Hematopoietic multipotent progenitor cell (in vitro differentiated cells): ENCODE measurements at regions not wholly inside any gene's neighbourhood (a gene's known extent, or its start where the extent isn't known, plus 50 kb on each side); places are given as distances from the start of the nearest gene placed in this dataset.
"Not testable (repeated sequence)": the region's sequence is repeated elsewhere in the genome, so short reads cannot be mapped to it uniquely, and the experiment has no call there.

Source experiments
- DNase-seq, 3 donors: peaks; one replicate each; pipeline ENCODE4 v3.0.0-alpha.2; 2011 to 2015; ENCODE audit warnings: low read depth in 2 of 3, low spot score in 2 of 3

DNA sequence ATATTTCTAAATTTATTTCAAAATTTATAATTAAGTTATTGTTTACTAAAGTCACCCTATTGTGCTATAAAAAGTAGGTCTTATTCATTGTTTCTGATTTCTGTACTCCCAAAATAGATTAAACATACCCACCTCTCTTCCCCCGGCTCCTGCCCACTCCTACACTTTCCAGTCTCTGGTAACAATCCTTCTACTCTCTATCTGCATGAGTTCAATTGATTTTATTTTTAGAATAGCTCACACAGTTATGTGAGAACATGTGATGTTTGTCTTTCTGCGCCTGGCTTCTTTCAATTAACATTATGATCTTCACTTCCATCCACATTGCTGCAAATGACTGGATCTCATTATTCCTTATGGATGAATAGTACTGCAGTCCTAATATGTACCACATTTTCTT lies 269.3 kb downstream of the ACTRT1 start:
- no peak for DNase-seq

DNA sequence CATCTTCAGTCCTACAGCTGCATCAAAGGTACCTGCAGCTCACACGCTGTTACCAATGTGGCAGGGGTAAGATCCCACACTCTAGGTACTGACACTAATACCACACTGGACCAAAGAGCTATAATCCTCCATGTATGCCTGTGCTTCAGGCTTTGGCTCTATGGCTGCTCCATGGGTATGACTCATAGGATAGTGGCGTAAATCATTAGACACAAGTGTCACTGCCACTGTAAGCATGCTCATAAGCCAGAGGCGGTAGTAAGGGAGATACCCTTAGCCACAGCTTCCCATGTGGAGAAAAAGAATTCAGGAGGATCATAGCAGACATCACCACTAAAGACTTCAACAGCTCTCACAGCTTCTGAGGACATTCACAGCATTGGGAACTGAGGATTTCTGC lies 287.5 kb downstream of the ACTRT1 start:
- no peak for DNase-seq

DNA sequence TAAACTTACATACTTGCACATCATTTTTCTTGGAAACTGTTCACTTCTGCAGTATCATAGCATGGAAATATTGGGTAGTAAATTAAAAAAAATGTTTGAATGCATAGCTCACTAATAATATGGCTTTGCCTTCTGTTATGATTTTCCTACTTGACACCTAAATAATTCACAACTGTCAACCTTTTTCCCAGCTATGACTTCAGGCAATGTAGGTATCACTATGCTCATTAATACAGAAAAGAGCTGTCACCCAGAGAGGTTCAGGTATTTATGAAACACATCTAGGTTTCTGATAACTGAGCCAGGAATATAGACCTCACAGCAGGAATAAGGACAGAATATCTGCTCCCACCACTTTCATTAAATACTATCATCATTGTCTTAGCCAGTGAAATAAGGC lies 289.5 kb downstream of the ACTRT1 start:
- no peak for DNase-seq

DNA sequence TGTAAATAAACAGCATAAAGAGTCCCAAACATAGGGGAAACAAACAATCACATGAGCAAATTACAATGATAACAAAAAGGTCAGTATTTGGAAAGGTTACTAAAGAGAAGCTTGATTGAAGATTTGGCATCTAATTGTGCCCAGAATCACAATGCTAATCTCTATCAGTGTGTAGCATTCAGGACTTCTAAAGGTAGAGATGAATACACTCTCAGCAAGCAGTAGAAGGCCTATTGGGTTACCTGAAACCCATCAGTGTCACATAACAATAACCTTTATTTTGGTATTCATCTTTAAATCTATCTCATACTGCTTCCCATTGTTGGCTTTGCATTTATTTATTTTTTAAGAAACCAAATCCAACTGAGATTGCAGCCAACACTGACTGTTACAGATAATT lies 319.5 kb downstream of the ACTRT1 start:
- DNase-seq, result no peak

- DNase-seq, result no peak
Measured at GRCh38 chrX:127726227-127726626, 326.0 kb downstream of the ACTRT1 start.

DNA sequence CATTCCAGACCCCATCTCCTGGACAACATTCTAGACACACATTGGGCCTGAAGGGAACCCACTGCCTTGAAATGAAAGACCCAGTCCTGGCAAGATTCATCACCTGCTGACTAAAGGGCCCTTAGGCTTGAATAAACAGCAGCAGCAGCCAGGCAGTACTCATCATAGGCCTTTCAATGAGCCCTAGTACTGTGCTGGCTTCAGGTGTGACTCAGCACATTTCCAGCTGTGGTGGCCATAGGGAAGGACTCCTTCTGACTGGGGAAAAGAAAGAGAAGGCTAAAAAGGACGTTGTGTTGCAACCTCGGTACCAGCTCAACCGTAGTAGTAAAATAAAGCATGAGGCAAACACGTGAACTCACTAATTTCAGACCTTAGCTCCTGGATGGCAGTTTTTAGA lies 344.0 kb downstream of the ACTRT1 start:
- DNase-seq, result peak in 1 of 3 donors; percentile 0

GRCh38 chrX:127702527-127702926 lies 349.7 kb downstream of the ACTRT1 start:
- DNase-seq, result no peak

DNA sequence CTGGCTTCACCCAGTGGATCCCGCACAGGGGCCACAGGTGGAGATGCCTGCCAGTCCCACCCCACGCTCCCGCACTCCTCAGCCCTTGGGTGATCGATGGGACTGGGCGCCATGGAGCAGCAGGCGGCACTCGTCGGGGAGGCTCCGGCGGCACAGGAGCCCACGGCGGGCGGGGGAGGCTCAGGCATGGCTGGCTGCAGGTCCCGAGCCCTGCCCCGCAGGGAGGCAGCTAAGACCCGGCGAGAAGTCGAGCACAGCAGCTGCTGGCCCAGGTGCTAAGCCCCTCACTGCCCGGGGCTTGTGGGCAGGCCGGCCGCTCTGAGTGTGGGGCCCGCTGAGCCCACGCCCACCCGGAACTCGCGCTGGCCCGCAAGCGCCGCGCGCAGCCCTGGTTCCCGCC lies 389.3 kb downstream of the ACTRT1 start:
- not testable (repeated sequence) for DNase-seq

DNA sequence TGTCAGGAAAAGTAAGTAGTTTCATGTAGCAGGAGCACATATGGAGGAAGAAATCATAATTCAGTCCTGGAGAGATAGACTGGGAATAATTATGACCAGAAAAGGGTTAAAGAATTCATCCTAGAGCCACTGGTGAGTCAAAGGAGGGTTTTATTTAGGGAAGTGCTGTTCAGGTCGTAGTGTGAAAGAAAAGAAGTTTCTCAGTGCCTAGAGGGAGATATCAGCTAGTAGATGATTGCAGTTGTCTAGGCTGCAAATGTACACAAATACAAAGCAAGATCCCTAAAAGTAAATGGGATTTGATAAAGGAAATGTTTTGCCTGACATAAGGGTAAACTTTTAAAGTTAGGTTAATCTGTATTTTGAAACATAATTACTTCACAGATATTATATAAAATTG lies 403.2 kb downstream of the ACTRT1 start:
- no peak for DNase-seq

- no peak for DNase-seq
Measured at GRCh38 chrX:127621780-127622179, 430.4 kb downstream of the ACTRT1 start.

DNA sequence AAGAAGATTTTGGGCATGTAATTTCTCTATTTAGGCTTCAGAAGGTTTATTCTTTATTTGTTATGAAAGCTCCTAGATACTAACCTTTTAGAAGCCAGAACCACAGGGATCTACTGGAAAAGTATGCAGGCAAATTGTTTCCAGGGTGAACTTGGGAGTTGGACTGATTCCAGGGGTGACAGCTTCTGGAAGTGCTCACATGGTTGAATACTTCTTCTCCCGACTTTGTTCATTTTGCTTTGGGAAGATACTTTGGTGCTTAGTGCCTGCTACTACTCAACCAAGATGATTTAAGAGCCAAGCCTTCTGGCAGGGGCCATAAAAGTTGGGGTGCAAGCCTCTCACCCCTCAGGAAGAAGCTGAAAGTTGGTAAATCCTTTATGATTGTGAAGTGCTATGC lies 445.6 kb downstream of the ACTRT1 start:
- DNase-seq, result no peak

- DNase-seq, result no peak
Measured at GRCh38 chrX:127596882-127597281, 455.3 kb downstream of the ACTRT1 start.

- DNase-seq, result no peak
Measured at GRCh38 chrX:127578395-127578794, 473.8 kb downstream of the ACTRT1 start.

- DNase-seq, result no peak
Measured at GRCh38 chrX:127577884-127578283, 474.3 kb downstream of the ACTRT1 start.

- DNase-seq, result no peak
Measured at GRCh38 chrX:127574829-127575228, 477.4 kb downstream of the ACTRT1 start.

DNA sequence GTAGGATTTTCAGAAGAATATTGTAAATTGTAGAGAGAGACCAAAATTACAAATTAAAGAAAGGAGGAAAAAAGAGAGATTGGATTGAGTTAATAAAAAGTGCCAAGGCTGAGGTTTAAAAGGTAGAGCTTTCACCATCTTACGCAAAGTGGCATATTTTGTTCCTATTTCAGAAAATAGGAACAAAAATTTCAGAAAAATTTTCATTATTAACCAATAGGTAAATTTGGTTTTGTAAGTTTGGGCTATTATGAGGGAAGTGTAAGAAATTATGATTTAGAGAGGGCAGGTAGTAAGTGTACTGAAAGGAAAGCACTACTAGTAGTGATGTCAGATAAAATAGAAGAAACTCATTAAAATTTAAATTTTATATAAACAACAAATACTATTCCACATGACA lies 479.7 kb downstream of the ACTRT1 start:
- no peak for DNase-seq

- DNase-seq, result peak in 1 of 3 donors; percentile 21
Measured at GRCh38 chrX:127571834-127572233, 480.4 kb downstream of the ACTRT1 start.

- peak in 1 of 3 donors; percentile 0 for DNase-seq
Measured at GRCh38 chrX:127570276-127570675, 481.9 kb downstream of the ACTRT1 start.

- no peak for DNase-seq
Measured at GRCh38 chrX:127568691-127569090, 483.5 kb downstream of the ACTRT1 start.

DNA sequence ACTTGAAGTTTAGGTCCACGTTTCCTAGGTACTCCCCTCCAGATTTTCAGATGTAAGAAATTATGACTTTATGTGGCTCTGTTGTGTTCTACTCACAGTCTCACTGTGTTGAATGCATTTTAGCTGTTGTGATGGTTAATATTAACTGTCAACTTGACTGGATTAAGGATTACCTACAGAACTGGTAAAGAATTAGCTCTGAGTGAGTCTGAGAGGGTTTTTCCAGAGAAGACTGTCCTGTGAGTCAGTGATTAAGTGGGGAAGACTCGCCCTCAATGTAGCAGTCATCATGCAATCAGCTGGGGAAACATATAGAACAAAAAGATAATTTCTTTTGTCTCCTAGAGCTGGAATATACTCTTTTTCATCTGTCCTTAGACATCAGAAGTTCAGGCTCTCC lies 493.4 kb downstream of the ACTRT1 start:
- no peak for DNase-seq

DNA sequence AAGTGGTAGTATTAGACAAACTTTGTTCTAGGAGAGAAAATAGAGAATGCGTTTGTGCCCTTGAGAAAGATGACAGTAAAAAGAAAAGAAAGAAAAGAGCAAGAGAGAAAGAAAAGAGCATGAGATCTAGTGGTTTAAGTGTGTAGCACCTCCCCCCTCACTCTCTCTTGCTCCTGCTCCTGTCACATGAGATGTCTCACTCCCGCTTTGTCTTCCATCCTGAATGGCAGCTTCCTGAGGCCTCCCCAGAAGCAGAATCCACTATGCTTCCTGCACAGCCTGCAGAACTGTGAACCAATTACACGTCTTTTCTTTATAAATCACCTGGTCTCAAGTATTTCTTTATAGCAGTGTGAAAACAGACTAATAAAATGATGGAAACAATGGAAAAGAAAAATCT lies 499.6 kb downstream of the ACTRT1 start:
- DNase-seq, result no peak

DNA sequence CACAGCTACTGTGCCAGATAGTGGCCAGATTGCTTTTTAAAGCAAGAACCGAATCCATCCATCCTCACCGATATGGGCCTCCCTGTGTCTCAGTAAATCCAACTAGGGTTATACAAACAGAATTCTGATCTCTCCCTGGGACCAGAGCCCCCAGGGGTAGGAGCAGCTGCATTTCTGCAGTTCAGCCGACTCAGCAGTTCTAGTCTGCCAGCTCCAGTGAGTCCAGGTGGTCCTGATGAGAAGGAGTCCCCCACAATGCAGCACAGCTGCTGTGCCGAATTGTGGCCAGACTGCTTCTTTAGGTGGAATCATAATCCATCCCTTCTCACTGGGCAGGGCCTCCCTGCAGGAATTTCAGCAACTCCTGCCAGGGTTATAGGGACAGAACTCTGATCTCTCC lies 532.9 kb downstream of the ACTRT1 start:
- DNase-seq, result no peak

DNA sequence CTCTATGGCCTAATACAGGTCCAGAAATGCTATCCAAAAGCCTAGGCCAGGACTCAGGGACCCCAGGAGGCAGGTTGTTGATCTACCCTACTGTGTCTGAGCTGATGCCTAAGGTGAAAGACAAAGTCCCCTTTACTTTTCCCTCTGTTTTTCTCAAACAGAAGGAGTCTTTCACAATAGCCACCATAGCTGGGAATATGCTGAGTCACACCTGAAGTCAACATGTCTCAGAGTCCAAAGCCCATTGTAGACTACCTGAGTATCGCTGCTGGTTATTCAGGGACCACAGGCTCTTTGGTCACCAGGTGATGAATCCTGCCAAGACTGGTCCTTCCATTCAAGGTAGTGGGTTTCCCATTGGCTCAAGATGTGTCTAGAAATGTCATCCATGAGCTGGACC lies 562.2 kb downstream of the ACTRT1 start:
- no peak for DNase-seq

- no peak for DNase-seq
Measured at GRCh38 chrX:127466211-127466610, 586.0 kb downstream of the ACTRT1 start.
